GM18498 (cell line): ENCODE measurements at regions not wholly inside any gene's neighbourhood (a gene's known extent, or its start where the extent isn't known, plus 50 kb on each side); places are given as distances from the start of the nearest gene placed in this dataset.
"Not testable (repeated sequence)": the region's sequence is repeated elsewhere in the genome, so short reads cannot be mapped to it uniquely, and the experiment has no call there.

ENCODE experiments used
- ATAC-seq: cut with Tn5 transposase; IDR thresholded peaks from one replicate; pipeline ENCODE4 v1.9.1; 2021; ENCODE audit warnings: mild to moderate bottlenecking, moderate library complexity; ENCODE audit not compliant: unreplicated experiment

DNA sequence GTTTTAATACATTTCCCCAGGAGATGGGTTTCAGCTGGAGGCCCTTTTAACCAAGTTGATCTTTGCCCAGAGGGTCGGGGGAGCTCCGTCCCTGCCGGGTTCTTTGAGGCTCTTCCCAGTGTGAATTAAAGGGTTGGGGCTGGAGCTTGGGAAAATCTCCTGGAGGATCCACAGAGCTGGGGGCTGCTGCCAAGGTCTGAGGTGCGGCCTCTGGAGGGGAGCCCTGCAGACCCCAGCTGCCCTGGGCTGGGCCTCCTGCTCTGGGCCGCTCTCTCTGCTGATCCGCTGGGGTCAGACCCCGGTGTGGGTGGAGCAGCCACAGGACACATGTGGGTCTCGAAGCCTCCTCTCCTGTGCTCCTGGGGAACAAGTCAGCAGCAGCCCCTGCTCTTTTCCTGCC lies 51.4 kb upstream of the SFSWAP start:
- not testable (repeated sequence) for ATAC-seq

DNA sequence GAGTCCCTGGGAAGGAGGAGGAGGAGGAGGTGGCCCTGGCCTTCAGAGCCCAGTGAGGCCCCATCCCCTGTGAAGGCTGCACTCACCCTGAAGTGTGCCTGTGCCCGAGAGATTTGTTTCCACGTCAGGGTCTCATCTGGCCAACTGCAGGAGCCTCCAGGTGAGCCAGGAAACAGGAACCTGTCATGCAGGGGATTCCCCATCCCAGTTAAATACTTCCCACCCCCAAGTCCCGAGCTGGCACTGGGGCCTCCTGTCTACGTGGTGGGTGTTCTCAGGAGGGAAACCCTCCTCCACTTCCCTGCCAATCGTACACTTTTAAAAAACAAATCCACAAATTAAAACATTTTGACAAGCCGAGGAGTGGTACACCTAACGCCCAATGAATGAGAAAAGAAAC lies 50.9 kb upstream of the SFSWAP start:
- ATAC-seq = not testable (repeated sequence)

DNA sequence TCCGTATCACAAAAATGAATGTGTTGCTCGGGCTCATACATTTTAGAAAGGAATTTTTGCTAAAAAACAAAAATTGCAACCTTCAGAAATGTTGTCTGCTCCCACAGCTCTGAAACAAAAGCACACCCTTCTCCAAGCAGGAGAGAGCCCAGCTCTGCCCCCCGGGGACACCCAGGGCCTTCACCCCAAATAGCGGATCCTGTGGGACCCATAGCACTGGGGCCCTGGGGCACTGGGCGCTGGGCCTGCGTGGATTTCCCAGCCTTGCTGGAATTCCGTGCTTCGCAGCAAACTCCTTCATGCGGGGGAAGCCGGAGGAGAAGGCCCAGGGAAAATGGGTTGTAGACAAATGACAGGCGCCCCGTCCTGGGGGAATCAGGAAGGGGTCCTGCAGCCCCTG lies 50.5 kb upstream of the SFSWAP start:
- not testable (repeated sequence) for ATAC-seq
